ENCODE measurements at regions not wholly inside any gene's neighbourhood (a gene's known extent, or its start where the extent isn't known, plus 50 kb on each side); places are given as distances from the start of the nearest gene placed in this dataset.

GRCh38 chr5:23235246-23235645 is 272.2 kb upstream of the PRDM9 start:
- no peak overlapping the region for H3K27ac ChIP-seq
- DNase-seq: no peak
- H3K4me1 ChIP-seq: no peaks in the 10 kb centered on the region
- no peaks in the 10 kb centered on the region for H3K27me3 ChIP-seq
- TF ChIP-seq CTCF (IDR thresholded peaks at IDR 0.05): no peak
- no peak for TF ChIP-seq POLR2A (IDR thresholded peaks at IDR 0.05)
- no peaks in the 10 kb centered on the region for H3K9me3 ChIP-seq
- H3K4me3 ChIP-seq: no peak overlapping the region
- no peaks in the 10 kb centered on the region for H3K36me3 ChIP-seq

GRCh38 chr5:23234197-23234596 is 273.2 kb upstream of the PRDM9 start:
- no peaks in the 10 kb centered on the region for H3K36me3 ChIP-seq
- H3K27me3 ChIP-seq: no peaks in the 10 kb centered on the region
- H3K4me3 ChIP-seq: no peak overlapping the region
- TF ChIP-seq CTCF (IDR thresholded peaks at IDR 0.05): no peak
- no peak for TF ChIP-seq POLR2A (IDR thresholded peaks at IDR 0.05)
- no peak overlapping the region for H3K27ac ChIP-seq
- no peaks in the 10 kb centered on the region for H3K4me1 ChIP-seq
- no peaks in the 10 kb centered on the region for H3K9me3 ChIP-seq
- no peak for DNase-seq

- Histone ChIP-seq H3K4me3 (no peak overlapping the region), H3K9me3 (no peaks in the 10 kb centered on the region), H3K36me3 (no peaks in the 10 kb centered on the region), H3K27ac (no peak overlapping the region), H3K4me1 (no peaks in the 10 kb centered on the region), H3K27me3 (no peaks in the 10 kb centered on the region)
- DNase-seq: no peak
- TF ChIP-seq CTCF (IDR thresholded peaks at IDR 0.05) (no peak), POLR2A (IDR thresholded peaks at IDR 0.05) (no peak)
Observed at GRCh38 chr5:23223846-23224245, 283.6 kb upstream of the PRDM9 start.

- H3K27ac ChIP-seq: no peak overlapping the region
- H3K27me3 ChIP-seq: no peaks in the 10 kb centered on the region
- TF ChIP-seq POLR2A (IDR thresholded peaks at IDR 0.05) (no peak), CTCF (IDR thresholded peaks at IDR 0.05) (no peak)
- no peaks in the 10 kb centered on the region for H3K36me3 ChIP-seq
- H3K4me1 ChIP-seq: no peaks in the 10 kb centered on the region
- DNase-seq: no peak
- no peaks in the 10 kb centered on the region for H3K9me3 ChIP-seq
- no peak overlapping the region for H3K4me3 ChIP-seq
Observed at GRCh38 chr5:23221831-23222230, 285.6 kb upstream of the PRDM9 start.

GRCh38 chr5:23217159-23217558 is 290.2 kb upstream of the PRDM9 start:
- Histone ChIP-seq H3K36me3 (no peaks in the 10 kb centered on the region), H3K9me3 (no peaks in the 10 kb centered on the region), H3K4me1 (no peaks in the 10 kb centered on the region), H3K4me3 (no peak overlapping the region), H3K27ac (no peak overlapping the region), H3K27me3 (no peaks in the 10 kb centered on the region)
- DNase-seq: no peak
- TF ChIP-seq CTCF (IDR thresholded peaks at IDR 0.05) (no peak), POLR2A (IDR thresholded peaks at IDR 0.05) (no peak)

- Histone ChIP-seq H3K9me3 (no peaks in the 10 kb centered on the region), H3K27me3 (no peaks in the 10 kb centered on the region), H3K36me3 (no peaks in the 10 kb centered on the region), H3K27ac (no peak overlapping the region), H3K4me3 (no peak overlapping the region), H3K4me1 (no peaks in the 10 kb centered on the region)
- DNase-seq: no peak
- TF ChIP-seq POLR2A (IDR thresholded peaks at IDR 0.05): no peak
- TF ChIP-seq CTCF (IDR thresholded peaks at IDR 0.05): no peak
Observed at GRCh38 chr5:23216345-23216744, 291.1 kb upstream of the PRDM9 start.
